DOHH2 (cell line): ENCODE measurements at regions not wholly inside any gene's neighbourhood (a gene's known extent, or its start where the extent isn't known, plus 50 kb on each side); places are given as distances from the start of the nearest gene placed in this dataset.

Source experiments
- CTCF ChIP-seq: fragments of 200-600 bp; sonication (generic); IDR thresholded peaks from one replicate; pipeline ENCODE4 v1.5.1; 2014; ENCODE audit warnings: antibody characterized with exemption, mild to moderate bottlenecking, low read depth, low read length; ENCODE audit not compliant: poor library complexity, severe bottlenecking
- EZH2phosphoT487 ChIP-seq: fragments of 200-600 bp; sonication (generic); IDR thresholded peaks from 2 replicates; pipeline ENCODE4 v1.6.1; 2017; ENCODE audit warnings: borderline replicate concordance, mild to moderate bottlenecking, antibody characterized with exemption, low read length, moderate library complexity, mixed read lengths

GRCh38 chr4:106869551-106869950 lies 166.6 kb downstream of the DKK2 start:
- TF ChIP-seq CTCF (no peak), EZH2phosphoT487 (no peak)
